Keratinocyte (primary cell): ENCODE measurements at regions not wholly inside any gene's neighbourhood (a gene's known extent, or its start where the extent isn't known, plus 50 kb on each side); places are given as distances from the start of the nearest gene placed in this dataset.

ENCODE experiments used
- EZH2 ChIP-seq: IDR thresholded peaks from one replicate; pipeline ENCODE4 v1.6.1; 2012; ENCODE audit warnings: inconsistent platforms, mild to moderate bottlenecking, low read length, moderate library complexity
- TF ChIP-seq, protein P1 (sequence below), 3 experiments: IDR thresholded peaks in 1 of 3; conservative IDR thresholded peaks in 1 of 3; optimal IDR thresholded peaks in 1 of 3; 2 replicates in 2 of 3; 3 replicates in 1 of 3; pipeline versions ENCODE3 to v1.5.1; 2011; ENCODE audit warnings: low read length in 3 of 3, mild to moderate bottlenecking in 3 of 3, moderate library complexity in 2 of 3, control low read depth in 1 of 3, inconsistent platforms in 1 of 3; ENCODE audit not compliant: insufficient read depth in 2 of 3; ENCODE audit errors: extremely low read depth in 1 of 3

DNA sequence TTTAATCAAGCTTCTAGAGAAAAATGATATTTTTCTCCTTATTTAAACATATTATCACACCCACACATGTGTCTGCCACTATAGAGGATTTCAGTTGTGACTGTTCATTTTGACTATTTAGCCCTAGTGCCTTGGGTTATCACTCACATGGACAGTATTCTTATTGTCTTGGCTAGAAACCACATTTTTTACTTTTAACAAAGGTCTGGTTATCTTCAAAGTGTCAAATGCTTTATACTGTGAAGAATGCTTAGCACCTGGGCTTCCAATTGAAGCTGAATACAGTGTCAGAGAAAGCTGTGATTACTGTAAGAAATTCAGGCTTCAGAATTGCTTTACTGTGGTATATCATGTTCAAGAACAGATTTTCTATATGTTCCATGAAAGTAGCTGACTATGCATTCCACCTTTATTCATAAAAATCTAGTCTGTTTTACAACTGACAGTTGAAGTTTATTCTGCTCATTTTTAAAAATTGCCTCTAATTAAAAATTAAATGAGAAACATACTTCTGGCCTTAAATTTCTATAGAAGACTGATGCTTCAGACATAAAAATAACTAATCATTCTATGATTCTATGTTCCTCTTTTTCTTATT is 278.6 kb downstream of the SEMA3D start:
- TF ChIP-seq, protein P1, sequence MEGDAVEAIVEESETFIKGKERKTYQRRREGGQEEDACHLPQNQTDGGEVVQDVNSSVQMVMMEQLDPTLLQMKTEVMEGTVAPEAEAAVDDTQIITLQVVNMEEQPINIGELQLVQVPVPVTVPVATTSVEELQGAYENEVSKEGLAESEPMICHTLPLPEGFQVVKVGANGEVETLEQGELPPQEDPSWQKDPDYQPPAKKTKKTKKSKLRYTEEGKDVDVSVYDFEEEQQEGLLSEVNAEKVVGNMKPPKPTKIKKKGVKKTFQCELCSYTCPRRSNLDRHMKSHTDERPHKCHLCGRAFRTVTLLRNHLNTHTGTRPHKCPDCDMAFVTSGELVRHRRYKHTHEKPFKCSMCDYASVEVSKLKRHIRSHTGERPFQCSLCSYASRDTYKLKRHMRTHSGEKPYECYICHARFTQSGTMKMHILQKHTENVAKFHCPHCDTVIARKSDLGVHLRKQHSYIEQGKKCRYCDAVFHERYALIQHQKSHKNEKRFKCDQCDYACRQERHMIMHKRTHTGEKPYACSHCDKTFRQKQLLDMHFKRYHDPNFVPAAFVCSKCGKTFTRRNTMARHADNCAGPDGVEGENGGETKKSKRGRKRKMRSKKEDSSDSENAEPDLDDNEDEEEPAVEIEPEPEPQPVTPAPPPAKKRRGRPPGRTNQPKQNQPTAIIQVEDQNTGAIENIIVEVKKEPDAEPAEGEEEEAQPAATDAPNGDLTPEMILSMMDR (optimal IDR thresholded peaks at IDR 0.05 in 1 of 3, IDR thresholded peaks at IDR 0.05 in 1 of 3, conservative IDR thresholded peaks at IDR 0.05 in 1 of 3; ENCODE audit: extremely low read depth in 1 of 3, insufficient read depth in 2 of 3, low read length in 3 of 3) = no peak
- no peak for TF ChIP-seq EZH2
